IMR-90 (cell line): ENCODE measurements at regions not wholly inside any gene's neighbourhood (a gene's known extent, or its start where the extent isn't known, plus 50 kb on each side); places are given as distances from the start of the nearest gene placed in this dataset.

Experiments
- CTCF ChIP-seq: conservative IDR thresholded peaks from 2 replicates; pipeline ENCODE4 v1.5.1; 2012; ENCODE audit warnings: mild to moderate bottlenecking, low read depth, low read length, improper control_type of control experiment
- RCOR1 ChIP-seq: IDR thresholded peaks from 2 replicates; pipeline ENCODE4 v1.6.1; 2012; ENCODE audit warnings: mild to moderate bottlenecking, low read length, improper control_type of control experiment; ENCODE audit not compliant: insufficient replicate concordance

GRCh38 chr22:10741210-10741609, 4786.8 kb upstream of the OR11H1 start:
- TF ChIP-seq CTCF (no peak), RCOR1 (no peak)
